Endothelial cell of umbilical vein (primary cell): ENCODE measurements at regions not wholly inside any gene's neighbourhood (a gene's known extent, or its start where the extent isn't known, plus 50 kb on each side); places are given as distances from the start of the nearest gene placed in this dataset.
"Not testable (repeated sequence)": the region's sequence is repeated elsewhere in the genome, so short reads cannot be mapped to it uniquely, and the experiment has no call there.

Source experiments
- EZH2 ChIP-seq: IDR thresholded peaks from 2 replicates; pipeline ENCODE4 v1.6.1; 2012; ENCODE audit warnings: borderline replicate concordance, low read depth, mild to moderate bottlenecking, moderate library complexity, low read length, inconsistent platforms; ENCODE audit not compliant: severe bottlenecking
- FOS ChIP-seq: IDR thresholded peaks from 2 replicates; pipeline ENCODE4 v1.6.1; 2011; ENCODE audit warnings: mild to moderate bottlenecking, low read length, moderate library complexity, borderline replicate concordance; ENCODE audit not compliant: insufficient read depth
- GATA2 ChIP-seq: IDR thresholded peaks from 2 replicates; pipeline ENCODE4 v1.7.0; 2011; ENCODE audit warnings: low read depth, mild to moderate bottlenecking, moderate library complexity, mixed read lengths, low read length; ENCODE audit not compliant: insufficient read length, insufficient read depth
- JUN ChIP-seq: IDR thresholded peaks from 2 replicates; pipeline ENCODE4 v1.6.1; 2011; ENCODE audit warnings: borderline replicate concordance, low read depth; ENCODE audit not compliant: insufficient read length, insufficient read depth
- MYC ChIP-seq: IDR thresholded peaks from one replicate; pipeline ENCODE4 v1.6.1; 2011; ENCODE audit warnings: mild to moderate bottlenecking, low read depth, low read length
- POLR2A ChIP-seq: IDR thresholded peaks from 2 replicates; pipeline ENCODE4 v1.6.1; 2012; ENCODE audit warnings: low read depth, mild to moderate bottlenecking, control low read depth, low read length
- POLR2AphosphoS5 ChIP-seq: IDR thresholded peaks from 2 replicates; pipeline ENCODE4 v1.6.1; 2012; ENCODE audit warnings: low read depth, mild to moderate bottlenecking, control low read depth, low read length, moderate library complexity; ENCODE audit not compliant: insufficient read depth
- TF ChIP-seq, protein P1 (sequence below), 2 donors: IDR thresholded peaks; 1 replicate in 1 of 2; 2 replicates in 1 of 2; pipeline ENCODE4 v1.5.1; 2011; ENCODE audit warnings: low read length in 2 of 2, mild to moderate bottlenecking in 2 of 2, moderate library complexity in 2 of 2, control low read depth in 1 of 2, inconsistent platforms in 1 of 2, low read depth in 1 of 2; ENCODE audit not compliant: insufficient read depth in 1 of 2; ENCODE audit errors: extremely low read depth in 1 of 2
- TF ChIP-seq, protein P2 (sequence below): IDR thresholded peaks from 2 replicates; pipeline ENCODE4 v1.6.1; 2011; ENCODE audit not compliant: insufficient read depth, insufficient read length

DNA sequence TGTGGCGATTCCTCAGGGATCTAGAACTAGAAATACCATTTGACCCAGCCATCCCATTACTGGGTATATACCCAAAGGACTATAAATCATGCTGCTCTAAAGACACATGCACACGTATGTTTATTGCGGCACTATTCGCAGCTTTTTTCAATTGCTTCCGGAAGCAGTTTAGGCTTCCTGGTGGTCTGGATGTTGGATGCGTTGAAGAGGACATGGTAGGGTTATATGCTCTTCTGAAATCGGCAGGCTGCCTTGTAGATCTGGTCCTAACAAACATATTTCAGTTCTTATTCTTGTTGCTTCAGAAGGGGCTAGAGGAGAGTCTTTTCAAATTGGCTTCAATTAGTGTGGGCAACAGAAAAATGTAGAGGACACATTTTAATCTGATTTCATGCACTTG is 243.4 kb downstream of the TMA16 start:
- TF ChIP-seq EZH2, POLR2A, FOS, POLR2AphosphoS5, JUN, MYC, GATA2: not testable (repeated sequence)
- TF ChIP-seq, protein P1, sequence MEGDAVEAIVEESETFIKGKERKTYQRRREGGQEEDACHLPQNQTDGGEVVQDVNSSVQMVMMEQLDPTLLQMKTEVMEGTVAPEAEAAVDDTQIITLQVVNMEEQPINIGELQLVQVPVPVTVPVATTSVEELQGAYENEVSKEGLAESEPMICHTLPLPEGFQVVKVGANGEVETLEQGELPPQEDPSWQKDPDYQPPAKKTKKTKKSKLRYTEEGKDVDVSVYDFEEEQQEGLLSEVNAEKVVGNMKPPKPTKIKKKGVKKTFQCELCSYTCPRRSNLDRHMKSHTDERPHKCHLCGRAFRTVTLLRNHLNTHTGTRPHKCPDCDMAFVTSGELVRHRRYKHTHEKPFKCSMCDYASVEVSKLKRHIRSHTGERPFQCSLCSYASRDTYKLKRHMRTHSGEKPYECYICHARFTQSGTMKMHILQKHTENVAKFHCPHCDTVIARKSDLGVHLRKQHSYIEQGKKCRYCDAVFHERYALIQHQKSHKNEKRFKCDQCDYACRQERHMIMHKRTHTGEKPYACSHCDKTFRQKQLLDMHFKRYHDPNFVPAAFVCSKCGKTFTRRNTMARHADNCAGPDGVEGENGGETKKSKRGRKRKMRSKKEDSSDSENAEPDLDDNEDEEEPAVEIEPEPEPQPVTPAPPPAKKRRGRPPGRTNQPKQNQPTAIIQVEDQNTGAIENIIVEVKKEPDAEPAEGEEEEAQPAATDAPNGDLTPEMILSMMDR (IDR thresholded peaks at IDR 0.05; ENCODE audit: extremely low read depth in 1 of 2, insufficient read depth in 1 of 2, low read depth in 1 of 2, low read length in 2 of 2), result not testable (repeated sequence)
- TF ChIP-seq, protein P2, sequence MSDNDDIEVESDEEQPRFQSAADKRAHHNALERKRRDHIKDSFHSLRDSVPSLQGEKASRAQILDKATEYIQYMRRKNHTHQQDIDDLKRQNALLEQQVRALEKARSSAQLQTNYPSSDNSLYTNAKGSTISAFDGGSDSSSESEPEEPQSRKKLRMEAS, result not testable (repeated sequence)
